GM23338 (cell line): ENCODE measurements at regions not wholly inside any gene's neighbourhood (a gene's known extent, or its start where the extent isn't known, plus 50 kb on each side); places are given as distances from the start of the nearest gene placed in this dataset.

Experiments
- ATAC-seq: fragments of 200-7000 bp; cut with Tn5 transposase; 3 replicates; pipeline ENCODE4 v1.9.1; 2020
- DNase-seq: peaks from one replicate; pipeline ENCODE4 v3.0.0-alpha.2; 2015; ENCODE audit warnings: low spot score
- H2AFZ ChIP-seq: fragments of 200-600 bp; sonication (generic); 2 replicates; pipeline ENCODE4 v1.8.0; 2016; ENCODE audit warnings: antibody characterized with exemption, mild to moderate bottlenecking, moderate library complexity
- H3F3A ChIP-seq: fragments of 200-600 bp; sonication (generic); replicated peaks from 2 replicates; pipeline ENCODE4 v1.8.0; 2017; ENCODE audit warnings: antibody characterized with exemption, mixed run types, low read depth
- H3K27ac ChIP-seq: fragments of 200-600 bp; sonication (generic); 2 replicates; pipeline ENCODE4 v1.6.1; 2016; ENCODE audit warnings: low read depth
- H3K27me3 ChIP-seq: fragments of 200-600 bp; sonication (generic); 2 replicates; pipeline ENCODE4 v1.8.0; 2016; ENCODE audit warnings: mild to moderate bottlenecking, mixed run types, moderate library complexity; ENCODE audit not compliant: insufficient read depth
- H3K36me3 ChIP-seq: fragments of 200-600 bp; sonication (generic); 2 replicates; pipeline ENCODE4 v1.8.0; 2016; ENCODE audit warnings: mild to moderate bottlenecking; ENCODE audit not compliant: insufficient read depth
- H3K4me1 ChIP-seq: fragments of 200-600 bp; sonication (generic); 2 replicates; pipeline ENCODE4 v1.8.0; 2016; ENCODE audit warnings: mild to moderate bottlenecking, moderate library complexity; ENCODE audit not compliant: insufficient read depth
- H3K4me2 ChIP-seq: fragments of 200-600 bp; sonication (generic); 2 replicates; pipeline ENCODE4 v1.7.1; 2017; ENCODE audit warnings: mixed run types
- H3K4me3 ChIP-seq: fragments of 200-600 bp; sonication (generic); 2 replicates; pipeline ENCODE4 v1.6.1; 2016; ENCODE audit warnings: mixed run types
- H3K79me2 ChIP-seq: fragments of 200-600 bp; sonication (generic); replicated peaks from 2 replicates; pipeline ENCODE4 v1.8.0; 2017; ENCODE audit warnings: mild to moderate bottlenecking; ENCODE audit not compliant: insufficient read depth
- H3K9me2 ChIP-seq: fragments of 200-600 bp; sonication (generic); 2 replicates; pipeline ENCODE4 v1.8.0; 2017; ENCODE audit not compliant: insufficient read depth
- H4K20me1 ChIP-seq: fragments of 200-600 bp; sonication (generic); replicated peaks from 2 replicates; pipeline ENCODE4 v1.8.0; 2017; ENCODE audit warnings: mild to moderate bottlenecking; ENCODE audit not compliant: insufficient read depth
- H3K27ac Mint-ChIP-seq: 2 replicates; pipeline ENCODE4 v1.8.0; 2020; ENCODE audit warnings: inconsistent platforms, mild to moderate bottlenecking, moderate library complexity, mixed read lengths
- H3K27me3 Mint-ChIP-seq: 3 replicates; pipeline ENCODE4 v1.8.0; 2022; ENCODE audit warnings: low read depth, mild to moderate bottlenecking, moderate library complexity, mixed read lengths, inconsistent platforms; ENCODE audit not compliant: insufficient read depth, poor library complexity
- H3K36me3 Mint-ChIP-seq: 3 replicates; pipeline ENCODE4 v1.8.0; 2021; ENCODE audit warnings: low read depth, mild to moderate bottlenecking, inconsistent platforms, moderate library complexity, mixed read lengths
- H3K4me1 Mint-ChIP-seq: 3 replicates; pipeline ENCODE4 v1.8.0; 2020; ENCODE audit warnings: mild to moderate bottlenecking, inconsistent platforms, mixed read lengths
- H3K4me3 Mint-ChIP-seq: 3 replicates; pipeline ENCODE4 v1.8.0; 2021; ENCODE audit warnings: moderate library complexity, mild to moderate bottlenecking, inconsistent platforms, mixed read lengths
- H3K9me3 Mint-ChIP-seq: 3 replicates; pipeline ENCODE4 v1.8.0; 2020; ENCODE audit warnings: moderate library complexity, mild to moderate bottlenecking, inconsistent platforms, mixed read lengths
- CREB1 ChIP-seq: fragments of 250-450 bp; sonication (Bioruptor Pico); IDR thresholded peaks from 2 replicates; pipeline ENCODE4 v1.5.0; 2020; ENCODE audit warnings: low read depth, mild to moderate bottlenecking, moderate library complexity
- CTCF ChIP-seq, 2 experiments: fragments of 200-600 bp in 1 of 2; sonication (generic) in 1 of 2; conservative IDR thresholded peaks; 2 replicates each; pipeline versions ENCODE4 v1.5.1 to v1.6.1; 2016 to 2017; ENCODE audit warnings: antibody characterized with exemption in 2 of 2, low read depth in 2 of 2, mild to moderate bottlenecking in 2 of 2, moderate library complexity in 1 of 2
- ETS1 ChIP-seq: IDR thresholded peaks from 2 replicates; pipeline ENCODE4 v1.6.1; 2016; ENCODE audit warnings: antibody characterized with exemption
- EZH2phosphoT487 ChIP-seq: fragments of 200-600 bp; sonication (generic); IDR thresholded peaks from one replicate; pipeline ENCODE4 v1.8.1; 2018; ENCODE audit warnings: antibody characterized with exemption; ENCODE audit not compliant: unreplicated experiment
- JUNB ChIP-seq: IDR thresholded peaks from one replicate; pipeline ENCODE4 v1.6.1; 2016; ENCODE audit warnings: antibody characterized with exemption; ENCODE audit not compliant: unreplicated experiment
- NANOG ChIP-seq: IDR thresholded peaks from 2 replicates; pipeline ENCODE4 v1.6.1; 2016; ENCODE audit warnings: antibody characterized with exemption, borderline replicate concordance
- STAT1 ChIP-seq: IDR thresholded peaks from one replicate; pipeline ENCODE4 v1.6.1; 2016; ENCODE audit warnings: antibody characterized with exemption; ENCODE audit not compliant: unreplicated experiment
- ZNF114 ChIP-seq: fragments of 250-450 bp; sonication (Bioruptor Pico); IDR thresholded peaks from 2 replicates; pipeline ENCODE4 v1.5.0; 2020; ENCODE audit warnings: mild to moderate bottlenecking, moderate library complexity
- ZNF462 ChIP-seq: fragments of 250-450 bp; sonication (Bioruptor Pico); IDR thresholded peaks from 2 replicates; pipeline ENCODE4 v1.5.0; 2020; ENCODE audit warnings: mild to moderate bottlenecking, moderate library complexity

- peaks cover 4% of the 10 kb centered on the region for H3K27me3 Mint-ChIP-seq
- peaks cover 98% of the 10 kb centered on the region for H3K9me3 Mint-ChIP-seq
- no peak for ATAC-seq
- Histone ChIP-seq H3K79me2 (no peaks in the 10 kb centered on the region), H4K20me1 (no peaks in the 10 kb centered on the region), H3K27me3 (no peaks in the 10 kb centered on the region), H3K36me3 (0 out of 2 replicates have a peak, but pooled peaks cover 7% of the 10 kb centered on the region), H3K4me1 (no peaks in the 10 kb centered on the region), H3K4me2 (no peak overlapping the region), H3K27ac (no peak overlapping the region), H3K9me2 (no peaks in the 10 kb centered on the region), H3K4me3 (no peak overlapping the region), H2AFZ (no peak overlapping the region), H3F3A (no peaks in the 10 kb centered on the region)
- H3K4me3 Mint-ChIP-seq: no peak overlapping the region
- no peaks in the 10 kb centered on the region for H3K4me1 Mint-ChIP-seq
- peaks cover 33% of the 10 kb centered on the region for H3K36me3 Mint-ChIP-seq
- no peak overlapping the region for H3K27ac Mint-ChIP-seq
- no peak for TF ChIP-seq ETS1
- TF ChIP-seq NANOG: no peak
- no peak for TF ChIP-seq STAT1
- no peak for TF ChIP-seq ZNF462
- TF ChIP-seq CREB1: no peak
- no peak for TF ChIP-seq EZH2phosphoT487
- TF ChIP-seq JUNB: no peak
- no peak for TF ChIP-seq ZNF114 (CRISPR knock-in tag)
- no peak for TF ChIP-seq CTCF (conservative IDR thresholded peaks at IDR 0.05; ENCODE audit: low read depth in 2 of 2)
- DNase-seq: no peak
These were observed 93.2 kb upstream of the PIRT start for GRCh38 chr17:10931133-10931532.
